ENCODE measurements at regions not wholly inside any gene's neighbourhood (a gene's known extent, or its start where the extent isn't known, plus 50 kb on each side); places are given as distances from the start of the nearest gene placed in this dataset.

GRCh38 chr16:51455398-51455797 is 304.3 kb upstream of the SALL1 start:
- no peaks in the 10 kb centered on the region for H3K9me1 ChIP-seq (ENCODE audit: insufficient read depth, low read length)
- no peak overlapping the region for H2BK120ac ChIP-seq (ENCODE audit: low read depth, low read length)
- no peak overlapping the region for H2AK9ac ChIP-seq (replicated peaks; ENCODE audit: low read depth, low read length, poor library complexity)
- dilution Hi-C loops (cut with HindIII; ENCODE audit: low sequenced_read_pairs, unreplicated experiment) = no loop called here
- H3K36me3 ChIP-seq (ENCODE audit: control insufficient read depth, insufficient read depth, low read length) = no peaks in the 10 kb centered on the region
- H3K18ac ChIP-seq (ENCODE audit: low read depth, low read length) = no peak overlapping the region
- BruUV-seq (replicated peaks) = no TSS peak
- H2AFZ ChIP-seq (replicated peaks; ENCODE audit: low read length, poor library complexity) = no peak overlapping the region
- no peak overlapping the region for H4K91ac ChIP-seq (ENCODE audit: insufficient read depth, low read depth, low read length)
- no peak overlapping the region for H3K27ac ChIP-seq (ENCODE audit: insufficient read depth, low read length)
- no peaks in the 10 kb centered on the region for H3K79me1 ChIP-seq (ENCODE audit: low read depth in 1 of 2, low read length in 2 of 2)
- in situ Hi-C loops (cut with MboI; ENCODE audit: low sequenced_read_pairs) = no loop called here
- H4K20me1 ChIP-seq (ENCODE audit: insufficient read depth, low read length) = no peaks in the 10 kb centered on the region
- H3K9me3 ChIP-seq (ENCODE audit: control insufficient read depth, insufficient read depth, low read length) = no peaks in the 10 kb centered on the region
- no CpG with 5 or more reads among the region's 1 CpG for WGBS, 2 experiments (ENCODE audit: extremely low coverage in 2 of 2, insufficient read length in 1 of 2)
- POLR2A ChIA-PET (ENCODE audit: unreplicated experiment) = no interaction called here
- H3K27me3 ChIP-seq (ENCODE audit: control insufficient read depth, insufficient read depth, low read length) = no peaks in the 10 kb centered on the region; the same call in 1 of the 2 replicates
- no peak overlapping the region for H3K9ac ChIP-seq (ENCODE audit: low read depth, low read length)
- H4K5ac ChIP-seq (ENCODE audit: low read depth, low read length) = no peak overlapping the region
- CTCF ChIA-PET = no interaction called here
- H2AK5ac ChIP-seq (ENCODE audit: low read depth, low read length) = no peak overlapping the region
- no peak overlapping the region for H2BK5ac ChIP-seq (ENCODE audit: low read depth, low read length, poor library complexity, severe bottlenecking)
- no peak for ATAC-seq (ENCODE audit: low read depth)
- no peak overlapping the region for H2BK20ac ChIP-seq (ENCODE audit: low read depth, low read length)
- no peak for DNase-seq
- TF ChIP-seq POLR2A (IDR thresholded peaks at IDR 0.05; ENCODE audit: low read depth, low read length) (no peak), SMC3 (IDR thresholded peaks at IDR 0.05; ENCODE audit: low read depth, low read length) (no peak), BHLHE40 (IDR thresholded peaks at IDR 0.05; ENCODE audit: low read depth, low read length) (no peak), RAD21 (IDR thresholded peaks at IDR 0.05; ENCODE audit: low read length) (no peak), FOS (IDR thresholded peaks at IDR 0.05; ENCODE audit: low read depth, low read length) (no peak), MXI1 (IDR thresholded peaks at IDR 0.05; ENCODE audit: borderline replicate concordance, low read depth, low read length) (no peak), ELK1 (IDR thresholded peaks at IDR 0.05; ENCODE audit: borderline replicate concordance, low read depth, low read length) (no peak), USF2 (IDR thresholded peaks at IDR 0.05; ENCODE audit: low read depth, low read length) (no peak), NFE2L2 (IDR thresholded peaks at IDR 0.05; ENCODE audit: low read depth, low read length) (no peak), MAZ (IDR thresholded peaks at IDR 0.05; ENCODE audit: borderline replicate concordance, low read depth, low read length) (no peak), CEBPB (IDR thresholded peaks at IDR 0.05; ENCODE audit: low read depth, low read length) (no peak), CHD1 (IDR thresholded peaks at IDR 0.05; ENCODE audit: low read depth, low read length) (no peak), RFX5 (IDR thresholded peaks at IDR 0.05; ENCODE audit: low read depth, low read length) (no peak), MAFK (IDR thresholded peaks at IDR 0.05; ENCODE audit: low read depth, low read length) (no peak), CTCF (conservative IDR thresholded peaks at IDR 0.05; ENCODE audit: low read depth, low read length) (no peak), RCOR1 (IDR thresholded peaks at IDR 0.05; ENCODE audit: insufficient replicate concordance, low read length) (no peak)
- H3K4me1 ChIP-seq (ENCODE audit: control insufficient read depth, insufficient read depth, low read length) = no peaks in the 10 kb centered on the region
- no peak overlapping the region for H2BK15ac ChIP-seq (ENCODE audit: low read depth, low read length)
- H3K14ac ChIP-seq (replicated peaks; ENCODE audit: low read depth, low read length) = no peak overlapping the region
- H3K56ac ChIP-seq (ENCODE audit: extremely low read depth, insufficient read depth, low read length) = no peak overlapping the region
- intact Hi-C loops (cut with micrococcal nuclease) = no loop called here
- no peak overlapping the region for H3K23ac ChIP-seq (ENCODE audit: low read depth, low read length)
- H3K4ac ChIP-seq (ENCODE audit: low read depth, low read length) = no peak overlapping the region
- H3K4me3 ChIP-seq (ENCODE audit: insufficient read depth, low read depth, low read length) = no peak overlapping the region
- H4K8ac ChIP-seq (ENCODE audit: low read depth in 2 of 2, low read length in 2 of 2) = no peak overlapping the region
- no peak overlapping the region for H3K4me2 ChIP-seq (ENCODE audit: low read depth, low read length)

All from IMR-90 (cell line).